Activated CD8-positive, alpha-beta memory T cell treated with anti-CD3 and anti-CD28 coated beads for 48 hours (primary cell): ENCODE measurements at regions not wholly inside any gene's neighbourhood (a gene's known extent, or its start where the extent isn't known, plus 50 kb on each side); places are given as distances from the start of the nearest gene placed in this dataset.

Experiments used
- DNase-seq, 3 experiments: peaks; one replicate each; pipeline ENCODE4 v3.0.0-alpha.2; 2020; ENCODE audit warnings: low read depth in 2 of 3, low spot score in 2 of 3

DNA sequence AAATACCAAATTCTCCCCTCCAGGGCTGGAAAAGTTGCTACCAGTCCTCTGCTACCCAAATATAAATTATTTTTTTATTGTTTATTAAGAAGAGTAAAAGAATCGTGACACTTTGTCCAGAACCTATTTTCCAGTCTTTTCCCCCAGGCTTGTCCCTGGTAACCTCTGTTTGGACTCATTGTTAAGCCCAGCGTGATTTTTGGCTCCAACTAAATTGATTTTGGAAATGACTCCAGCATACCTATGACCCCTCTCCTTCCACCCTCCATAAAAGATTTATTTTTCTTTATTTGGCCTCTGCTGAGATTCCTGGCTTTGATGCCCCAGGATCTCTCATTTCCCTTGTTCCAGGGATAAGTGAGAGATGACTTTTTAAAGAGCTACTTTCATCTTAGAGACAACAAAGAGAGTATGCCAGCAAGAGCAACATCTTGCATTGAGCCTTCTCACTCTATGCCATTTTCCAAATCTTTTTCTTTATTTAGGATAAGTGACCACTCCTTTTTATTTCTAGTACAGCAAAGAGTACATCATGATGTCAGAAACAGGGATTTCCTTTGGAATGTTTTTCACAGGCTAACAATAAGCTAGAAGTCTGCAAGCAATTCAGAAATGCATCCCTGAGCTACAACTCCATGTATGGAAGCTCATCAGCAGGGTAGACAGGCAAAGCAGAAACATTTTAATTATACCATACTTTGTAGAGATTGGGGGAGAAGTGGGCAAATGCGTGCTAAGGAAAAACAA lies 75.8 kb downstream of the DAD1 start:
- no peak for DNase-seq

DNA sequence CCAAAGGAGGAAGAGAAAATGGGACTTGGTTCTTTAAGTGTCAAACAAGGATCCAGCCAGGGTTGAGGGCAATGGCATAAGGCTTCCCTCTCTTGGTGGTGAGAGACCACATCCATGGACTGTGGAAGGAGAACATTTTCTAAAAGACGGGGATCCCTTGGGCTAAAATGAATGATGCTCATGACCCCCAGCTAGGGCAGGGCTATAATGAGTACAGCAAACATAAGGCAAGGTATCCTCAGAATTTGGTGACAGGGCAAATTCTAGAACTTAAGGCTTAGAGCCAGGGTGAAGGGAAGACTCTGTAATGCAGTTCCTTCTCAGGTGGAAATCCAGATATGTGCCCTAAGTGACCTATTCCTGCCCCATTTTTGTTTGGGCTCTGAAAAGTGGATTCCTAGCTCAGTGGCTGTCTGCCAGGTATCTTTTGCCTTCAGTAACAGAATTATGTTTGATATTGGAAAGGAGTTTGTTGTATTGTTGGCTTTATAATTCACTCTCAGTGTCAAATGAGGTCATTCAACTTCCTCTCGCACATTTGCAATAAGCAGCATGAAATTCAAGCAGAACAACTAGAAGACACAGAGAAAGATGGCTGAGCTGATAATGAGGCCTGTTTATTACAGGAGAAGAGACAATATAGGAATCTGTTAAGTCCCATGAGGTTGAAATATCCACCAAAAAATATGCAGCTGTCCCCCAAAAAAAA lies 76.8 kb downstream of the DAD1 start:
- no peak for DNase-seq

DNA sequence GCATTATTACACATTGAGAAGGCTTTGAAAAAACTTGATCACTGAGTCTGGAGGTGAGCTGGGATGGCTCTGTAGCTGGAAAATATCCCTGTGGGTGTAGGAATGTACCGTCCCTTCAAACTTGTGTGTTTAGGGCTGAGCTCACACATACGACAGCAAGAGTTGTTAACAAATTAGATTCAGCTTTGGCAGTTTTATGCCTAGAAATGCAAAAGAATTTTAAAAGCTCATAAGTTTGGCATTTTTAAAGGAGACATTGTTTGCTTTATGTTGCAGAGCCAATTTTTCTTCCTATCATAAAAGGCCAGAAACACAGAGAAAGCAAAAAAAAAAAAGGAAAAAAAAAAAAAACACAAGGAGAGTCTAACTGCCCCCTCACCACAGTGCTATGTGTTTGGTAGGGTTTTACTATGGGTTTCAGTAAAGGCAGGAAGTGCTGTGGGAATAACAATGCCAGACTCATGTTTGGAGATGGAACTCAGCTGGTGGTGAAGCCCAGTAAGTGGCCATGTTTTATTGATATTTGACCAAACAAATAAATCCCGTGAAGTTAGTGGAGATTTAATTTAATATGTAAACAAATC lies 78.4 kb downstream of the DAD1 start:
- no peak for DNase-seq

DNA sequence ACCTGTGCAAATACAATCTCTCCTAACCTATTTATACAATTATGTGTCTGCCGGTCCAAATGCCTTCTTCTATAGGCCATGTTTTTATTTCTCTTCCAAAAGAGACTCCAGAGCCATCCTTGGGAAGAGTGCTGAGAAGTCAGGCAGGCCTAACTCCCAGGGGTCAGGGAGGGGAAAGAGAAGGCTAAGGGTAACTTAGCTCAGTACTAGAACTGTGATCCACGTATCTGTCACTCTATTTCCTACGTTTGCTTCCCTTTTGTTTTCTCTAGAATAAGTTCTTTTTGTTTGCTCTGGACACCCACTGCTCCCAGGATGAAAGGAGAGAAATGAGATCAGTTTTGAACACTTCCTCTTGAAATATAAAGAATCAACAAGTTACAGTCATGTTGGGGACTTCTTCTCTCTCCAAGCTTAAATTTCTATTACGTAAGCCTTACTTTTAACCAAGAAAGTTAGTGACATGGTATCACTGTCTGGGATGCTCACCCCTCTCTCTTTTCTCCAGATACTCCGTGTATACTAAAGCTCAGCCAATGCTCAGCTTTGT lies 79.2 kb downstream of the DAD1 start:
- no peak for DNase-seq

DNA sequence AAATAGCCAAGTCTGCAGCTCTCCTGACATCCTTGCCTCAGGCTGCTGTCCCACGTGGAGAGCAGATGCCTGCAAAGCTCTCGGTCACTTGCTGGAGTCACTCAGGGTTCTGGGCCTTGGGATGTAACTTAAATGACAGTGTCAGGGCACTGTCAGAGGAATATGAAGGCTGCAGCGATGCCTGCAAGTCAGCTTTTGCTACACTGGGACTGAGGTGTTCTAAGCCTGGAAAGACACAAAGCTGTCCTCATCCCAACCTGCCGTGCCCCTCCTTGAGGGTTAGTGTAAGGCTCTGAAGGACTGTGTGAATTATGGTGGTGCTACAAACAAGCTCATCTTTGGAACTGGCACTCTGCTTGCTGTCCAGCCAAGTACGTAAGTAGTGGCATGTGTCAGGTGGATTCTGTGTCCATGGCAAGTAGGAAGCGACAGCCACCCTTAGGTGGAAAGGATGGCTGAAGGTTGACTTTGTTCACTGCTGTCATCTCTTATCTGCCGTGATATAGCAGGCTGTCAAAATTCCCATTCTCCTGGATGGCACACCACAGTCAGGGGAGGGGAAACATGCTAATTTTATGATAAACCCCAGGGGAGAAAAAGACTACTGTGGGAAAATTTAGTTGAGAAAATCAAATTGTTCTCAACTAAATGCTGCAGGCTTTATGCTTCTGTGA lies 79.9 kb downstream of the DAD1 start:
- no peak for DNase-seq

DNA sequence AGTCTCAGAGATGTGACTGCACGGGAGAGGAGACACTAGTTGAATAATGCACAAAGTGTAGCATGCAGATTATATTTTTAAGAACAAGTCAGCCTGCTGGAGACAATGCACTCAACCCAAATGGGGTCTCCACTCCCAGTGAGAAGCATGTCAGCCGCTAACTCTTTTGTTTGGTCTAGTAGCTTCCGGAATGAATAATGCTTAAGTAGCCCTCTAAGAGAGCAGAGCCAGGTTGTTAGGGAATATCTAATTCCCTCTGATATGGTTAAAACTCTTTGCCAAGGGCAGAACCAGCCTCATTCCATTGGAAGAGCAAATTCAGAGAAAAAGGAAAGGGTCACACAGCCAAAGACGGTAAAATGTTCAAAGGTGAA lies 80.4 kb downstream of the DAD1 start:
- no peak for DNase-seq

DNA sequence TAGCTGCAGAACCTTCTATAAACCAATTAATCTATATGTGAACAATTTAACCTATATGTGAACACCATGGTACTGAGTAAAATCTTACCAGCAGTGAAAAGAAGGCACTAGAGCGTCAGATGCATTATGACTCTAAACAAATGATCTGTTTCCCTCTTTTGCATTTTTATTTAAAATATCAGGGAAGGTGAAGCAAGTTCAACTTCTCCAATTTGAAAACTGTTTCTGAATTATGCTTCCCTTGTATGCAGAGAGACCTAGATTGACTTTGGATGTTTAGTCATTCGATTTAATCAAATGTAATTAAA lies 80.9 kb downstream of the DAD1 start:
- no peak for DNase-seq

DNA sequence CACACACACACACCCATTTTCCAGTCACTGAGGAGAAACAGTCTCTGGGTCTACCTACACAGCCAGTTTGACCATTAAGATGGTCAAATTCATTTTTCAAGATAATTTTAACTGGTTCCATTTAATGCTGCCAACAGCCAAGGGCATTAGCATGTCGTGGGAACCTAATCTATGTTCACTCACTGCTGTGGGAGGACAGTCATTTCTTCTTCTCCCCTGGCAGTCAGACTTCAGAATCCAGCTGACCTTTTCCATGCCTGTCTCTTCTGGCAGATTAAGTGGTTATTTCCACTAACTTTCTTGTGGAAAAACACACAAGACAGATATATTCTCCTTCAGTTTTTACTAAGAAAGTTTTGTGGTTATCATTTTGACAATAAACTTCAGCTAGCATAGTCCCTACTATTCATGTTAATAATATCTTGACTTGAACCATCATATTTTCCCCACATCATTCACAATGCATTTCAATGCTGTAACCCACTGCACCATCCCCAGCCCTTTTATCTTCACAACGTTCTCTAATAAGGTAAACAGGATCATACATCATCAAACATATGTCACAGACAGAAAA lies 82.2 kb downstream of the DAD1 start:
- DNase-seq = no peak

DNA sequence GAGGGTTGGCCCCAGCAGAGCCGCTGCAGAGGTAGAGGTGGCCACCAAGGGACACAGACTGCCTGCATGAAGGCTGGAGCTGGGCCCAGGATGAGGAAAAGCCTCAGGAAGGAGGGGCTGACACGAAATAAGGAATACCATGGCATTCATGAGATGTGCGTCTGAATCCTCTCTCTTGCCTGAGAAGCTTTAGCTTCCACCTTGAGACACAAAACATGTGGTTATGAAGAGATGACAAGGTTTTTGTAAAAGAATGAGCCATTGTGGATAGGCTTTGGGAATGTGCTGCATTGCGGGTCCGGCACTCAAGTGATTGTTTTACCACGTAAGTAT lies 82.7 kb downstream of the DAD1 start:
- DNase-seq = no peak

DNA sequence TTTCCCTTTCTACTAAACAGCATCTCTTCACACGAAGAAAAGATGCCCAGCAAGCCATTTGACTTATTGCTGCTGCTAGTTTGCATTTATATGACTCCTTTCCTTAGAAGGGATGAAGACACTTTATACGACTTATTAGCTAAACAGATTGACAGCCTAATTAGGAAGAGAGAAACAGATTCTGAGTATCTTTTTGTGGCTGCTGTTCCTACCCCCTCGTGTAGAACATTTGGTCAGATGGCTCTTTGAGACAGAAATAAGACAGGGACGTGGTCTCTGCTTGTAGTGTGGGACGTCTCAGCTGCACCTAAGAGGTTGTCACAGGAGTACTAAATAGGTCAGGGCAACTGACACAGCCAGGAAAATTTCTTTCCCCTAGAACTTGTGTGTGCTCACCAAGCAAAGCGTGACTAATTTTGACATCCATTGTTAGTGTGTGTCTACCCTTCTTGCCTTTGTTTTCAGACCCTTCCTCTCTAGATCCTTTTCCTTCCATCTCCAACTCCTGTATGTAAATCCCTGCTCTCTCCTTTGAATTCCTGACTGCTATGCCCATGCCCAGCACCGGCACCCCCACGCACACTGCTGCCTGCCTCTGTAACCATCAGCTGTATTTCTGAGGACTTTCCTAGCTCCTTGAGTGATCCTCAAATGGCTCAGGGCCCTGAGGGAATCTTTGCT lies 83.2 kb downstream of the DAD1 start:
- no peak for DNase-seq

DNA sequence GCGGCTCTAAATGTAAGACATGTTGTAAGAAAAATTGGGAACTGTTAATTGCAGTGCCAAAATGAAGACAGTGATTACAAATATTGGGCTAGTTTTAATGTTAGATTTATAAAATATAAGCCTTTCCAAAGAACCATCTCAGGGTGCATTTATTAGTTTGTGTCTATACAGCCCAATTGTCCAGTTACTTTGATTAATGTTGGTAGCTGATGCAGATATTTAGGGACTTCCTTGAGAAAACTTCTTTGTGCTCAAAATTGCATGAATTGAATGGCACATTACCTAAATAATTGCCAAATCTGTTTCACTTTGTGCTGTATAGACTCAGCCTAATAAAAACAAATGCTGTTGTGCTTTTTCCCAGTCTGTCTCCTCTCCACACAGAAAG lies 83.7 kb downstream of the DAD1 start:
- no peak for DNase-seq

DNA sequence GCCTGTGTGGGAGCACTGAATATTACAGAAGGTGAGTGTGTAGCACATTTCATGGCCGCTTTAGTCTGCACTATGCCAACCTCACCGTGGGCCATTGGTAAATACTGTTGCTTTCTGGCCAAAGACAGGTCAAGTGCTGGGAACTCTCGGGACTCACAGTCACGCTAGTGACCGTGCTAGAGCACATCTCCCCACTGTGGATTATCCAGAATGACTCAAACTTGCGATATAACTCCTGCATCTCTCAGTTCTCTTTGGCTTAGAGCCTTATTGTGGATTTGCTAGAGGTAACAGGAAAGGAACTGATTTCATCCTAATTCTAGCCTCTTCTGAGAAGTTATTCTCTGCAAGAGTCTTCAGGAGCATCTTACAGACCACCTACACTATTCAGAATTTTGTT lies 86.5 kb downstream of the DAD1 start:
- no peak for DNase-seq

DNA sequence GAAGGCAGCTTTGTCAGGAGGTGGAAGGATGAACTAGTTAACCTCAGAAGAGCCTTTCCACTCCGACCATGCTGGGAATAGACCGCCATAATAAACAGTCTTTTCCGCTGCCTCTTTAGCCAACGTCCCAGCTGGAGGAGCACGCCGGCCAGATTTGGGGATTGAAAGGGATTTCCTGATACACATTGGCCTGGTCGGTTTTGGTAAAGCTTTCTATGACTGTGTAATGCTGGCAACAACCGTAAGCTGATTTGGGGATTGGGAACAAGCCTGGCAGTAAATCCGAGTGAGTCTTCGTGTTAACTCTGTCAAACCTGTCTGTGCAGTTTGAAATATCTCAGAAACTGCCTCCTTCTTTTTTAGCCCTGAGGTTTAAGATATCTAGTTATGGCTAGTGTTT lies 87.0 kb downstream of the DAD1 start:
- no peak for DNase-seq

DNA sequence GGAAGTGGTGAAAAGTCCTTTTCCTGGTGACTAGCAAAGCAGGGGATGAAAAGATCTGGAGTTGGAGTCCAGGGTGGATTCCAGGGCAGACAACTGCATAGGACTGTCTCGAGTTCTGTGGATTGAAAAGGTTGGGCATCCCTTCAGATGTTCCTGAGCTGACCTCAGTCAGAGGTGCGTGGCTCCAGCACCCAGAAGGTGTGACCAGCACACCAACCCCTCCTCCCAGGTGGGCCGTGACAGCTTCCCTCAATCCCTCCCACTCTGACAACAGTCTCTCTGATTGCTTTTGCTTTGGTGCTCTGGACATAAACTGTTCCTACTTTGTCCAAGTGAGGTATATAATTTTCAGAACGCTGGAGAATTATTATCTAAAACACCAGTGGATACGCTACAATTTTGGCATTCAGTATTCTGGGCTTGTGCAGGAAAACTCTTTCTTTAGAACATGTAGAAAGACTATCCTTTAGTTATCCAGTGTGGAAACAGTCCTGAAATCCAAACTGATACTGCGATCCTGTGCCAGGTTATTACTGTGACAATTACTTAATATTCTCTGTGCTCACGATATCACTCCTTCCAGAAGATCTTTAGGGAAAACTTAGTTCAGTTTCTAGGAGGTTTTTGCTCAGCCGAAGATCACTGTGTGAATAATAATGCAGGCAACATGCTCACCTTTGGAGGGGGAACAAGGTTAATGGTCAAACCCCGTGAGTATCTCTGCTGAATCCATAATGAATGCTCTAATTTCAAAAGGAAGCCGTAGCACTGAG lies 87.9 kb downstream of the DAD1 start:
- no peak for DNase-seq

DNA sequence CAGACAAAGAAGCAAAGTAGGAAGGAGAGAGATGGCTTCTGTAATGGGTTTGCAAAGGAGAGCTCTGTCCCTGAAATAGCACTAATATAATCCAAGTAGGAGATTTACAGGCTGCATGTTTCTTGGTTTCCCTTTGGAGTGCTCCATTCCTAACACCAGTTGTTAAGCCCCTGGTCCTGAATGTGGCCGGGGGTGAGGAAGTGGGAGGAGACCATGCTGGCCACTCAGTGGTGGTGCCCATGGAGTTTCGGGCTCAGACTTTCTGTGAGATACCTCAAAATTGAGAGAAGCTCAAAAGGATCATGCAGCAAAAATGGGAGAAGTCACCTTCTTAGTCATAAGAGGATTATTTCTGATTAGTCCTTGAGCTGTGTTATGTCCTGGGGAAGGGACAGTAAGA lies 88.5 kb downstream of the DAD1 start:
- no peak for DNase-seq

DNA sequence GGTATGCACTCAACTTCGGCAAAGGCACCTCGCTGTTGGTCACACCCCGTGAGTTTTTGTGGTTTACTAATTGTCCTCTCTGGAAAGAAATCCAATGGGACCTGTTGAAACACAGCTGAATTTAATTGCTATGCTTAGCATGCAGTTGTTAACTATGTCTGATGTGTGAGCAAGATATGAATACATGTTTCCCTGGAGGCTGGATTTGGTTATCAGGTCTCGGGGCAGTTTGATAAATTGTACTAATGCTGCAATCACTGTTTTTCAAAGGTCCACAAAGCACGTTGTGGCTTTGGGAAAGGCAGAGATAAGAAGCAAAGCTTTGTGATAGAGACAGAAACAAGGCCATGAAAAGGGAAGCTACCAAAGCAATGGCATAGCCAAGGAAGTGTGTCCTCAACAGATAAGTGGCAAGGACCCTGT lies 91.3 kb downstream of the DAD1 start:
- DNase-seq = no peak

DNA sequence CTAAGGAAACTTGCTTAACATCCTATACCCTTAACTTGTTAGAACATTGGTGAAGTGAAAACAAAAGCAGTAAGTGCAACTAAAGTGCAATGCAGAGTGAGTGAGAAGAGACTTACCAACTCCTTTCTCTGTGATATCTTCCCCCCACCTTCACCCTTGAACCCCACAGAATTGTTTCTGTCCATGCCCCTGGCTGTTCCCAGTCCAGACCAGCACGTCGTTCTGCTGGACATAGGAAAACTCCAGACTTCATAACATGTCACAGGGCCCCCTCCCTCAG lies 91.9 kb downstream of the DAD1 start:
- no peak for DNase-seq

DNA sequence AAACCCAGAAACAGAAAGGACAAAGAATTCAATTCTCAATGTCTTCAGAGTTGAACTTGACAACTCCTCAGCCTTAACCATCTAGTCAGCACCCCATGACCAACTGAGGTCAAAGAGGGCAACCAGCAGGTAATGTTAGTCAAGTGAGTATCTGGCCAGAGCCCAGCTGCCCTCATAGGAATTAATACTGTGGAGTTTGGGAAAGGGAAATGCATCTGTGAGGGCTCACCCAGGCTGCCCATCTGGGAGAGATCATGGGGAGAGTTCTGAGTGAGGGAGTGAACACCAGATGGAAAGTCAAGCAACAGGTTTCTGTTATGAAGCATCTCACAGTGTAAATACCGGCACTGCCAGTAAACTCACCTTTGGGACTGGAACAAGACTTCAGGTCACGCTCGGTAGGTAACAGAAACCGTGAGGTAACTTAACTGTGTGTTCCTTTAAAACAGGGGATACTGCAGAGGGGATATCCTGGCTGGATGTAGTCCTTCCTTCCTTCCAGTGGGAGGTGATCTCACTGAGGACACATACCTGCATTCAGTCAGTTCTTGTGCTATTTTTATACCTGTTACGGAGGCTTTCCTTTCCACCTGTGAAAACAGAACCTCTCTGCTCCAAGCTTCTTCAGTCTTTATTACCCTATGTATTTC lies 94.4 kb downstream of the DAD1 start:
- no peak for DNase-seq

DNA sequence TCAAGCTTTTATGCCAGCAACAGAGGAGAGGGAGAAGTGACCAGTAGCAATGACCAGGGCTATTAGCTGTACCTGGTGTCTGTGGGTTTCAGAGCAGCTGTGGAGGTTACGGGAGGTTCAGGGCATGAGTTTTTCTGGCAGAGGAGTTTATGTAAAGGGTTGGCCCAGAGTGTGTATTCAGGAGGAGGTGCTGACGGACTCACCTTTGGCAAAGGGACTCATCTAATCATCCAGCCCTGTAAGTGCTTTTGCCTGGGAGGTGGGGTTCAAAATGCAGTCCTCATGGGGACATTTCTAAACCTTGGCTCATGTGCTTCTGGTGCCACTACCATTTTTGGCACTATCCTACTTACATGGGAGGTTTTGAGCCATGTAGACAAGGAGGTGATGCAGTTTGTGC lies 95.3 kb downstream of the DAD1 start:
- no peak for DNase-seq
